Left hindlimb (tissue), 1 donor: ENCODE measurements at regions not wholly inside any gene's neighbourhood (a gene's known extent, or its start where the extent isn't known, plus 50 kb on each side); places are given as distances from the start of the nearest gene placed in this dataset.
A peak's percentile ranks its signal among the peaks of the same experiment; 100 is the strongest.

Experiments used
- DNase-seq: peaks from one replicate; pipeline ENCODE4 v3.0.0-alpha.2; 2018

DNA sequence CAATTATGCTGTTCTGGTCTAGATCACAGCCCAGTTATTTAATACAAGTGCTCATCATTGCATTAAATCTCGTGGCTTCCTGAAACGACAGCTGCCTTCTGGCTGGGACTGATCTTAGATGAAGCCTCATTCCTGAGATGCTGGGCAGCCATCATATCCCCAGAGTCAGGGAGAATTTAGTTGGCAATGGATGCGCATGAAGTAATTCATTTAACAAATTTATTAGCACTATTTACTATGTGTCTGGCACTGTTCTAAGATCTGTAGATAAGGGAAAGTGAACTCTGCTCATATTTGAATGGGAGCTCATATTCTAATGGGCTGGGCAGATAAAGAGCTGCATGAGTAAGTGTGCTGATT, 244.7 kb downstream of the KCNS3 start:
- no peak for DNase-seq

DNA sequence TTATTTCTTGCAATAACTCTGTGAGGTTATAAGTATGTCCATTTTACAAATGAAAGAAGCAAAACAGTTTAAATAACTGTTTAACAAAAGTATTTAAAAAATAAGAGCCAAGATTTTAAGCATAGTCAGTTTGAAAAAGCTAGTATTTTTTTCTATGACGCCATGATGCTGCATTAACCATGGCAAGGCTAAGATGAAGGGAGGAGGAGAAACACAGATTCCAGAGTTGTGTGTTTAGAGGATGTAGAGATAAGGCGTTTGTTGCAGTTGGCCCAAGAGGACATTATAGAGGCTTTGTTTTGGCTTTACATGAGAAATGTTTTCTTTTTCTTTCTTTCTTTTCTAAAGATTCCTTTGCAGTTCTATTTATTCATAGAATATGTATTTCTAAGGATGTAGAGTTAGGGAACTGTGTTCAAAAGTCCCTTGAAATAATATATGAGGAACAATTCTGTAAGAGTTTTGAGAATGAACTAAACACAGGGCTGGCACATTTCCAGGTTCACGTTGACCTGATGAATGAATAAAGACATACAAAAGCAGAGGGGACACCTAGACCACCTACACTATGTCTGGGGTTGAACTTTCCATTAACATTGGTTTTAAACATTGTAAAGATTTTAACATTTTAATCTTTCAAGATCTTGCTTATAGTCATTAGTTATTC, 244.2 kb downstream of the KCNS3 start:
- no peak for DNase-seq

DNA sequence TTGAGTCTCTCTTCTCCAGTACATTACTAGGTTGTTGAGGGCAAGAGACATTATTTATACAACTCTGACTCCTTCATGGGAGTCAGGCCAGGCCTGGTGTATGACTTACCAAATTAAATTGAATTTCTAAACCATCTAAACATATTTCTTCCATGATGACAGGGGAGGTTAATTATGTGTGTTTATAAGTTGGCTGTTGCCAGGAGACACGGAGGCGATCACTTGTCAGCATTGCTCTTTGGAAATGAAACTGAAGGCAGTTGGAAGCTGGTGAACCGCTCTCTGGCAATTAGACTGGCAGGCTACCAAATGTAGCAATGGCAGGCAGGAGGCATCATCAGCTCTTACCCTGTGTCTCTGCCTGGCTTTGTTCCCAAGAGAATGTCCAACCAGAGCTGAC, 241.4 kb downstream of the KCNS3 start:
- DNase-seq: no peak

GRCh38 chr2:18118703-18119102, 240.2 kb downstream of the KCNS3 start:
- DNase-seq: no peak

- DNase-seq: no peak
Observed at GRCh38 chr2:18117592-18117991, 239.1 kb downstream of the KCNS3 start.

- no peak for DNase-seq
Observed at GRCh38 chr2:18110222-18110621, 231.8 kb downstream of the KCNS3 start.

- no peak for DNase-seq
Observed at GRCh38 chr2:18106841-18107240, 228.4 kb downstream of the KCNS3 start.

- DNase-seq: no peak
Observed at GRCh38 chr2:18105929-18106328, 227.5 kb downstream of the KCNS3 start.

DNA sequence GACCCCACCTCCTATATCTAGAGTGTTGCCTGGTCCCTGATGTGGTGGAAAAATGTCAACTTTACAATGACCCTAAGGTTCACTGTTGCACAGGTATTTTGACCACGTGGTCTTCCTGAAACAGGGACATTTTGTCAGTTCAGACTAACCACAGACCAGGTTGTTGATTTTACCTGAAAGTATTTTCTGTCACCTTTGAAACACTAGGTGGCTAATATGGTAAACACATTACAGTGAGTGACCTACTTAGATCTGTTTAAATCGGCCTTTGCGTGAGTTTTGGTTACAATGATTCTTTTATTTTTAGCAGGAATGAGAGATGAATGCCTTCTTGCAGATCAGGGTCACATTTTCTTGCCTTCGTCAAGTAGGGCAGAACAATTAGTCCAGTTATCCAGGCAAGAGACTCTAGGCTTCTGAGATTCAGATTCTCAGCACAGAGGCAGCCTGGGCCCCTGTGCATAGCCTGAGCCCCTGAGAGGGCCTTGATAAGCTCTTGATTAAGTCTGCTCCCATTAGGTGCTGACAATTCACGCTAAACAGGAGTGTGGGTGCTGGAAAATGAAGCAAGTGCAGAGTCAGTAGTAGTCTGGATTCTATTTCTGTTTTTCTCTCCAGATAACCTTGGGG, 226.2 kb downstream of the KCNS3 start:
- no peak for DNase-seq

DNA sequence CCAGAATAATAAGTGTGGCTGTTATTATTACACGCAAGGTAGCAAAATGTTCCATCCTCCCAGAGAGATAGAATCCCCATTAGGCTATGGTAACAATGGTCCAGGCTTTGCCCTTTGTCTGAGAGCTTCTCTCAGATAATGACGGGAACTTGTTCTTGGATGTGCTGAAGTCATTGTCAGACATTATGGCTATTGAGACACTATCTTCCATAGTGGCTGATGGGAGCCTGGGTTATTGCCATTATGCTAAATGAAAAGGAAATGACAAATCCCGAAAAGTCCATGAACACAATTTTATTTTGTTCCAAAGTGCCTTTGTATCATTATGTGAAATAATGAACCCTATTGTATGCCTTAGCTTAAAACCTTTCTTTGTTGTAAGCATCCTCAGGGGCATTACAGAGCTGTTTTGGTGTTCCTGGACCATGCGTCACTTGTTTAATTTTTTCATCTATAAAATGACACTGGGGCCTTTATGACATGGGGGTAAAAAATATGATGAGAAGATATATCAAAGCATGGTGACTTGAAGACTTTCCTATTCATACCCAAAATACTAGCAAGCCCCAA, 218.5 kb downstream of the KCNS3 start:
- no peak for DNase-seq

GRCh38 chr2:18094277-18094676, 215.8 kb downstream of the KCNS3 start:
- DNase-seq: no peak

- no peak for DNase-seq
Observed at GRCh38 chr2:18093196-18093595, 214.7 kb downstream of the KCNS3 start.

- DNase-seq: no peak
Observed at GRCh38 chr2:18092760-18093159, 214.3 kb downstream of the KCNS3 start.

- DNase-seq: no peak
Observed at GRCh38 chr2:18085593-18085992, 207.1 kb downstream of the KCNS3 start.

DNA sequence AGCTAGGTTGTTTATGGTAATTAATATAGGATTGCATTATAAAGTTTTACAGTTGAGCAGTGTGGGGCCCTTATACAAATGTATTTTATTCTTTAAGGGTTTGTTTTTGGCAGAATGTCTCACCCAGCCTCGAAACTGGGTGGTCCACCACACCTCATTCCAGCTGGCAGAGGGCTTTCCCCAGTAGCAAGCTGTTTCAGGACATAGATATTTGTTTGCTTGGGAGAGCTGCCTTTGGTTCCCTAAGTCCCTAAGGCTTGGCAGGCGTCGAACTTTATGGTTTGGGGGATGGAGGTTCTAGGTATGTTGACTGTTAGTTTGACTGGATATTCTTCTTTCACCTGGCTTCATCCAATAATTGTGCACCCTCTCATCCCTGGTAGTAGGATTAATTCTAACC, 205.9 kb downstream of the KCNS3 start:
- no peak for DNase-seq

GRCh38 chr2:18083806-18084205, 205.3 kb downstream of the KCNS3 start:
- no peak for DNase-seq

GRCh38 chr2:18078216-18078615, 199.7 kb downstream of the KCNS3 start:
- no peak for DNase-seq

- DNase-seq: no peak
Observed at GRCh38 chr2:18077704-18078103, 199.2 kb downstream of the KCNS3 start.

GRCh38 chr2:18077231-18077630, 198.8 kb downstream of the KCNS3 start:
- no peak for DNase-seq

GRCh38 chr2:18074476-18074875, 196.0 kb downstream of the KCNS3 start:
- no peak for DNase-seq

GRCh38 chr2:18073601-18074000, 195.1 kb downstream of the KCNS3 start:
- no peak for DNase-seq

DNA sequence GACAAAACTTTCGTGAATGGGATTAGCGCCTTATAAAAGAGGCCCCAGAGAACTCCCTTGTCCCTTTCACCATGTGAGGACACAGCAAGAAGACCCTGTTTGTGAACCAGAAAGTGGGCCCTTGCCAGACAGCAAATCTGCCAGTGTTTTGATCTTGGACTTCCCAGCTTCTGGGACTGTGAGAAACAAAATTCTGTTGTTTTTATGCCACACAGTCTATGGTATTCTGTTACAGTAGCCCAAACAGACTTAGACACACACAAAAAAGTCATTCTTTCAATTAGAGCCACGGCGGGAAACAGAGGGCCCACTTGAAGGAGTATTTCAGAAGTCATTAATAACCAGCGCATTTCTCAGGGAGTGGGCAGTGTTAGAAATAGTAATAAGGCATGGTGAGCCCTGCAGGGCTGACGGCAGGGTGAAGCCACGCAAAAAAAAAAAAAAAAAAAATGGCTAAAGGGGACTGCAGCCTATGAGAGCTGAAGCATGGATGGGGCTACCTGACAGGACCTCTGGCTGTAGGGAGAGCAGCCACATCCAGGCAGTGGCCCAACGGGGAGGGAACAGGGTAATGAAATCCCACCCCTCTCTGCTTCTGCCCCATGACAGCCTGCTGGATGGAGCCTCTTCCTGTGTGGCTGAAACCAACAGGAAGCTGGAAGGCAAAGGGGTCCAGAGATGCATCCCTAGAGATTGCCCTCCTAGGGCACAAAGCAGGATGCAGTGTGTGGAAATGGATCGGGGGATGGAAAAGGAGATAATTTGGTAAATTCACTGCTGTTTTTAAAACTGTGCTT, 189.3 kb downstream of the KCNS3 start:
- DNase-seq: peak; percentile 43

DNA sequence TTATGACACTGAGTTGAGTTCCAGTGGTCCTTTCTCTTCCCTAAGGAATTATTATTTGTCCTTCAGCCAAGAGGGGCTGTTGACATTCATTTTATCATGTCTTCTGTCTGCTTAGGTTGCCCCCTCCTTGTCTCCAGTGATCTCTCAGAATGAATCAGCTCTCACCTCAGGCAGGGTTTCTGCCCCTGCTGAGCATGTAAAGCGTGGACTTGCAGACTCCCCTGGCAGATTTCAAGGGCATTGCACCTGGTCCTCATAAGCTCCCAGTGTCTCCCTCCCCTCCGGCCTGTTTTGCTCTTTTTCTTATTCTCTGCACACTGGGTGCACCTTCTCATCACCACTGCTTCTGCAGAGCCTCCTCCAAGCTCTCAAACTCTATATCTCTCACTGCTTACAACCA, 188.4 kb downstream of the KCNS3 start:
- DNase-seq: no peak

DNA sequence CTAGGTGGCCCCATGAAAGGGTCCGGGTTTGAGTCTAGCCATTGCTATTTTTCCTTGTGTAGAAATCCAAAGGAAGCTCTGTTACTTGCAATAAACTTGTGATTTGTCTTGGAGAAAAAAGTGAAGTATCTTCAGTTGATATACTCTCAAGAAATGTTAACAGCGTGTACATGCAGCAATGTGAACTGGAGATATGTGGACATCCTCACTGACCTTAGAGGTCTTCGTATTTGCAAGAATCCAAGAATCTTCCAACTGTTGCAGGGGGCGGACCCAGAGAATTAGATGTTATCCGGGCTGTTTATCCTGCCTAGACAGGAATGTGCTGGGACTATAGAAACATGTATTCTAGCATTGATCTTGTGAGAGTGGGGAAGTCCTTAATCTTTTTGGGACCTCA, 187.6 kb downstream of the KCNS3 start:
- no peak for DNase-seq
